GM23338 (cell line): ENCODE measurements at regions not wholly inside any gene's neighbourhood (a gene's known extent, or its start where the extent isn't known, plus 50 kb on each side); places are given as distances from the start of the nearest gene placed in this dataset.

ENCODE experiments used
- ATAC-seq: fragments of 200-7000 bp; cut with Tn5 transposase; 3 replicates; pipeline ENCODE4 v1.9.1; 2020
- DNase-seq: peaks from one replicate; pipeline ENCODE4 v3.0.0-alpha.2; 2015; ENCODE audit warnings: low spot score
- H2AFZ ChIP-seq: fragments of 200-600 bp; sonication (generic); 2 replicates; pipeline ENCODE4 v1.8.0; 2016; ENCODE audit warnings: antibody characterized with exemption, mild to moderate bottlenecking, moderate library complexity
- H3F3A ChIP-seq: fragments of 200-600 bp; sonication (generic); replicated peaks from 2 replicates; pipeline ENCODE4 v1.8.0; 2017; ENCODE audit warnings: antibody characterized with exemption, mixed run types, low read depth
- H3K27ac ChIP-seq: fragments of 200-600 bp; sonication (generic); 2 replicates; pipeline ENCODE4 v1.6.1; 2016; ENCODE audit warnings: low read depth
- H3K27me3 ChIP-seq: fragments of 200-600 bp; sonication (generic); 2 replicates; pipeline ENCODE4 v1.8.0; 2016; ENCODE audit warnings: mild to moderate bottlenecking, mixed run types, moderate library complexity; ENCODE audit not compliant: insufficient read depth
- H3K36me3 ChIP-seq: fragments of 200-600 bp; sonication (generic); 2 replicates; pipeline ENCODE4 v1.8.0; 2016; ENCODE audit warnings: mild to moderate bottlenecking; ENCODE audit not compliant: insufficient read depth
- H3K4me1 ChIP-seq: fragments of 200-600 bp; sonication (generic); 2 replicates; pipeline ENCODE4 v1.8.0; 2016; ENCODE audit warnings: mild to moderate bottlenecking, moderate library complexity; ENCODE audit not compliant: insufficient read depth
- H3K4me2 ChIP-seq: fragments of 200-600 bp; sonication (generic); 2 replicates; pipeline ENCODE4 v1.7.1; 2017; ENCODE audit warnings: mixed run types
- H3K4me3 ChIP-seq: fragments of 200-600 bp; sonication (generic); 2 replicates; pipeline ENCODE4 v1.6.1; 2016; ENCODE audit warnings: mixed run types
- H3K79me2 ChIP-seq: fragments of 200-600 bp; sonication (generic); replicated peaks from 2 replicates; pipeline ENCODE4 v1.8.0; 2017; ENCODE audit warnings: mild to moderate bottlenecking; ENCODE audit not compliant: insufficient read depth
- H3K9me2 ChIP-seq: fragments of 200-600 bp; sonication (generic); 2 replicates; pipeline ENCODE4 v1.8.0; 2017; ENCODE audit not compliant: insufficient read depth
- H4K20me1 ChIP-seq: fragments of 200-600 bp; sonication (generic); replicated peaks from 2 replicates; pipeline ENCODE4 v1.8.0; 2017; ENCODE audit warnings: mild to moderate bottlenecking; ENCODE audit not compliant: insufficient read depth
- H3K27ac Mint-ChIP-seq: 2 replicates; pipeline ENCODE4 v1.8.0; 2020; ENCODE audit warnings: inconsistent platforms, mild to moderate bottlenecking, moderate library complexity, mixed read lengths
- H3K27me3 Mint-ChIP-seq: 3 replicates; pipeline ENCODE4 v1.8.0; 2022; ENCODE audit warnings: low read depth, mild to moderate bottlenecking, moderate library complexity, mixed read lengths, inconsistent platforms; ENCODE audit not compliant: insufficient read depth, poor library complexity
- H3K36me3 Mint-ChIP-seq: 3 replicates; pipeline ENCODE4 v1.8.0; 2021; ENCODE audit warnings: low read depth, mild to moderate bottlenecking, inconsistent platforms, moderate library complexity, mixed read lengths
- H3K4me1 Mint-ChIP-seq: 3 replicates; pipeline ENCODE4 v1.8.0; 2020; ENCODE audit warnings: mild to moderate bottlenecking, inconsistent platforms, mixed read lengths
- H3K4me3 Mint-ChIP-seq: 3 replicates; pipeline ENCODE4 v1.8.0; 2021; ENCODE audit warnings: moderate library complexity, mild to moderate bottlenecking, inconsistent platforms, mixed read lengths
- H3K9me3 Mint-ChIP-seq: 3 replicates; pipeline ENCODE4 v1.8.0; 2020; ENCODE audit warnings: moderate library complexity, mild to moderate bottlenecking, inconsistent platforms, mixed read lengths
- CREB1 ChIP-seq: fragments of 250-450 bp; sonication (Bioruptor Pico); IDR thresholded peaks from 2 replicates; pipeline ENCODE4 v1.5.0; 2020; ENCODE audit warnings: low read depth, mild to moderate bottlenecking, moderate library complexity
- CTCF ChIP-seq, 2 experiments: fragments of 200-600 bp in 1 of 2; sonication (generic) in 1 of 2; conservative IDR thresholded peaks; 2 replicates each; pipeline versions ENCODE4 v1.5.1 to v1.6.1; 2016 to 2017; ENCODE audit warnings: antibody characterized with exemption in 2 of 2, low read depth in 2 of 2, mild to moderate bottlenecking in 2 of 2, moderate library complexity in 1 of 2
- ETS1 ChIP-seq: IDR thresholded peaks from 2 replicates; pipeline ENCODE4 v1.6.1; 2016; ENCODE audit warnings: antibody characterized with exemption
- EZH2 ChIP-seq: fragments of 200-600 bp; sonication (generic); IDR thresholded peaks from one replicate; pipeline ENCODE4 v1.8.0; 2017; ENCODE audit warnings: antibody characterized with exemption, mild to moderate bottlenecking, low read depth; ENCODE audit not compliant: unreplicated experiment
- EZH2phosphoT487 ChIP-seq: fragments of 200-600 bp; sonication (generic); IDR thresholded peaks from one replicate; pipeline ENCODE4 v1.8.1; 2018; ENCODE audit warnings: antibody characterized with exemption; ENCODE audit not compliant: unreplicated experiment
- JUNB ChIP-seq: IDR thresholded peaks from one replicate; pipeline ENCODE4 v1.6.1; 2016; ENCODE audit warnings: antibody characterized with exemption; ENCODE audit not compliant: unreplicated experiment
- NANOG ChIP-seq: IDR thresholded peaks from 2 replicates; pipeline ENCODE4 v1.6.1; 2016; ENCODE audit warnings: antibody characterized with exemption, borderline replicate concordance
- POLR2AphosphoS5 ChIP-seq: IDR thresholded peaks from 2 replicates; pipeline ENCODE4 v1.6.1; 2016; ENCODE audit warnings: antibody characterized with exemption, low read depth
- REST ChIP-seq: IDR thresholded peaks from one replicate; pipeline ENCODE4 v1.6.1; 2018; ENCODE audit warnings: antibody characterized with exemption; ENCODE audit not compliant: unreplicated experiment
- STAT1 ChIP-seq: IDR thresholded peaks from one replicate; pipeline ENCODE4 v1.6.1; 2016; ENCODE audit warnings: antibody characterized with exemption; ENCODE audit not compliant: unreplicated experiment
- ZNF114 ChIP-seq: fragments of 250-450 bp; sonication (Bioruptor Pico); IDR thresholded peaks from 2 replicates; pipeline ENCODE4 v1.5.0; 2020; ENCODE audit warnings: mild to moderate bottlenecking, moderate library complexity
- ZNF331 ChIP-seq: fragments of 250-450 bp; sonication (Bioruptor Pico); IDR thresholded peaks from 2 replicates; pipeline ENCODE4 v1.5.0; 2020; ENCODE audit warnings: low read depth, mild to moderate bottlenecking, moderate library complexity
- ZNF462 ChIP-seq: fragments of 250-450 bp; sonication (Bioruptor Pico); IDR thresholded peaks from 2 replicates; pipeline ENCODE4 v1.5.0; 2020; ENCODE audit warnings: mild to moderate bottlenecking, moderate library complexity

- H3K4me1 ChIP-seq = peaks cover 24% of the 10 kb centered on the region
- H3K4me3 Mint-ChIP-seq = no peak overlapping the region
- H3K36me3 Mint-ChIP-seq = peaks cover 22% of the 10 kb centered on the region
- H3K4me1 Mint-ChIP-seq = peaks cover 24% of the 10 kb centered on the region
- H3K79me2 ChIP-seq = no peaks in the 10 kb centered on the region
- H3F3A ChIP-seq = no peaks in the 10 kb centered on the region
- H3K36me3 ChIP-seq = peaks cover 8% of the 10 kb centered on the region; the same call in 1 of the 2 replicates
- no peak overlapping the region for H3K27ac ChIP-seq
- H3K27me3 Mint-ChIP-seq = no peaks in the 10 kb centered on the region
- H4K20me1 ChIP-seq = no peaks in the 10 kb centered on the region
- no peaks in the 10 kb centered on the region for H3K27me3 ChIP-seq
- DNase-seq (no peak), ATAC-seq (no peak)
- H3K9me2 ChIP-seq = no peaks in the 10 kb centered on the region
- H3K27ac Mint-ChIP-seq = no peak overlapping the region
- H2AFZ ChIP-seq = no peak overlapping the region
- no peak overlapping the region for H3K4me2 ChIP-seq
- no peaks in the 10 kb centered on the region for H3K9me3 Mint-ChIP-seq
- TF ChIP-seq STAT1 (no peak), REST (no peak), NANOG (no peak), ZNF462 (CRISPR knock-in tag) (no peak), ETS1 (no peak), CREB1 (CRISPR knock-in tag) (no peak), POLR2AphosphoS5 (no peak), ZNF114 (no peak), EZH2 (no peak), ZNF331 (CRISPR knock-in tag) (no peak), JUNB (no peak), EZH2phosphoT487 (no peak), CTCF (conservative IDR thresholded peaks at IDR 0.05; ENCODE audit: low read depth in 2 of 2) (no peak)
- H3K4me3 ChIP-seq = no peak overlapping the region
Observed at GRCh38 chr9:115517335-115518075, 399.5 kb upstream of the TNC start.
